ENCODE measurements at regions not wholly inside any gene's neighbourhood (a gene's known extent, or its start where the extent isn't known, plus 50 kb on each side); places are given as distances from the start of the nearest gene placed in this dataset.
"Not testable (repeated sequence)": the region's sequence is repeated elsewhere in the genome, so short reads cannot be mapped to it uniquely, and the experiment has no call there.

DNA sequence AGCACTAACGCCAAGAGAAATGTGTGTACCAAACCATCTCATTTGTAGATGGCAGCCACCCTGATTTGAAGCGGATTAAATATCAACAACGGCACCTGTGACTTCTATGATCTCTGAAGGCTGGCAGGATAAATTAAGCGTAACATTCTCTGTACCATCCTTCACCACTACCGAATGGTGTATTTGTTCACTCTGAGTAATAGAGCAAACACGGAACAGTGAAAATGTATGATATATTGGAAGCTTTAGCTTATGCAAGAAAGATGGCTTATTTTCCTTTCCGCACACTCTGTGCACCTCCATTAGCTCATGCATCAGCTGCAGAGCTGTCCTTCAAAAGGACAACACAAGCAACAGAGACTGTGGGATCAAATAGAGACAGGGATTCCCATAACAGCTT lies 431.1 kb downstream of the PRELID2 start:
- H3K79me2 ChIP-seq (ENCODE audit: low read length), result no peaks in the 10 kb centered on the region
- H3K4me2 ChIP-seq (ENCODE audit: low read length), result no peak overlapping the region
- H3K36me3 ChIP-seq (replicated peaks; ENCODE audit: low read depth, low read length), result no peaks in the 10 kb centered on the region
- no peak overlapping the region for H3K27ac ChIP-seq (ENCODE audit: low read length)
- H2AFZ ChIP-seq (ENCODE audit: low read depth, low read length), result no peak overlapping the region
- H3K9me3 ChIP-seq (ENCODE audit: insufficient read depth, low read length), result no peaks in the 10 kb centered on the region
- TF ChIP-seq, protein P1, sequence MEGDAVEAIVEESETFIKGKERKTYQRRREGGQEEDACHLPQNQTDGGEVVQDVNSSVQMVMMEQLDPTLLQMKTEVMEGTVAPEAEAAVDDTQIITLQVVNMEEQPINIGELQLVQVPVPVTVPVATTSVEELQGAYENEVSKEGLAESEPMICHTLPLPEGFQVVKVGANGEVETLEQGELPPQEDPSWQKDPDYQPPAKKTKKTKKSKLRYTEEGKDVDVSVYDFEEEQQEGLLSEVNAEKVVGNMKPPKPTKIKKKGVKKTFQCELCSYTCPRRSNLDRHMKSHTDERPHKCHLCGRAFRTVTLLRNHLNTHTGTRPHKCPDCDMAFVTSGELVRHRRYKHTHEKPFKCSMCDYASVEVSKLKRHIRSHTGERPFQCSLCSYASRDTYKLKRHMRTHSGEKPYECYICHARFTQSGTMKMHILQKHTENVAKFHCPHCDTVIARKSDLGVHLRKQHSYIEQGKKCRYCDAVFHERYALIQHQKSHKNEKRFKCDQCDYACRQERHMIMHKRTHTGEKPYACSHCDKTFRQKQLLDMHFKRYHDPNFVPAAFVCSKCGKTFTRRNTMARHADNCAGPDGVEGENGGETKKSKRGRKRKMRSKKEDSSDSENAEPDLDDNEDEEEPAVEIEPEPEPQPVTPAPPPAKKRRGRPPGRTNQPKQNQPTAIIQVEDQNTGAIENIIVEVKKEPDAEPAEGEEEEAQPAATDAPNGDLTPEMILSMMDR (IDR thresholded peaks at IDR 0.05; ENCODE audit: low read depth, low read length), result no peak
- no peak for TF ChIP-seq EZH2phosphoT487 (IDR thresholded peaks at IDR 0.05; ENCODE audit: low read depth)
- H3K4me1 ChIP-seq (ENCODE audit: low read length), result no peaks in the 10 kb centered on the region
- no peak overlapping the region for H3K4me3 ChIP-seq (ENCODE audit: low read length)
- no peaks in the 10 kb centered on the region for H3K27me3 ChIP-seq (ENCODE audit: low read depth, low read length)
- no peak overlapping the region for H3K9ac ChIP-seq (ENCODE audit: low read length)
- no peaks in the 10 kb centered on the region for H4K20me1 ChIP-seq (ENCODE audit: insufficient read depth, low read length)

DNA sequence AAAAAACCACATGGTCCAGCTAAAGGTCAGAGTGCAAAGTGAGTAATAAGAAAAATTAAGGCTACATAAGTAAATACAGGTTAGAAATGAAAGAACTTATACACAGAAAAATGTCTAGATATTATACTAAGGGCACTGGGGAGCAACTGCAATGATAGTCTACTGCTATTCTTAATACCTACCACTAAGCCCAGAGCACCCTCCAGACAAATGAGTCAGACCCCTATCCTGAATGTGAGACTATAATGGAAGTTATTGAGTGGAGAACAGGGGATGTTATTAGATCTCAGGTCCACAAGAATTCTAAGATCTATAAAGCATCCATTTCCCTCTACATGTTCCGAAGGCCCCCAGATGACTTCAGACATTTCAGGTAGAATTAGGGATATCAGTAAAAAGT lies 438.3 kb downstream of the PRELID2 start:
- Histone ChIP-seq H3K4me2 (ENCODE audit: low read length) (no peak overlapping the region), H3K4me1 (ENCODE audit: low read length) (no peaks in the 10 kb centered on the region), H4K20me1 (ENCODE audit: insufficient read depth, low read length) (no peaks in the 10 kb centered on the region), H3K9me3 (ENCODE audit: insufficient read depth, low read length) (no peaks in the 10 kb centered on the region), H3K4me3 (ENCODE audit: low read length) (no peak overlapping the region), H2AFZ (ENCODE audit: low read depth, low read length) (no peak overlapping the region), H3K27me3 (ENCODE audit: low read depth, low read length) (no peaks in the 10 kb centered on the region), H3K27ac (ENCODE audit: low read length) (no peak overlapping the region), H3K9ac (ENCODE audit: low read length) (no peak overlapping the region), H3K79me2 (ENCODE audit: low read length) (no peaks in the 10 kb centered on the region), H3K36me3 (replicated peaks; ENCODE audit: low read depth, low read length) (no peaks in the 10 kb centered on the region)
- TF ChIP-seq, protein P1 (IDR thresholded peaks at IDR 0.05; ENCODE audit: low read depth, low read length), result no peak
- TF ChIP-seq EZH2phosphoT487 (IDR thresholded peaks at IDR 0.05; ENCODE audit: low read depth), result no peak

DNA sequence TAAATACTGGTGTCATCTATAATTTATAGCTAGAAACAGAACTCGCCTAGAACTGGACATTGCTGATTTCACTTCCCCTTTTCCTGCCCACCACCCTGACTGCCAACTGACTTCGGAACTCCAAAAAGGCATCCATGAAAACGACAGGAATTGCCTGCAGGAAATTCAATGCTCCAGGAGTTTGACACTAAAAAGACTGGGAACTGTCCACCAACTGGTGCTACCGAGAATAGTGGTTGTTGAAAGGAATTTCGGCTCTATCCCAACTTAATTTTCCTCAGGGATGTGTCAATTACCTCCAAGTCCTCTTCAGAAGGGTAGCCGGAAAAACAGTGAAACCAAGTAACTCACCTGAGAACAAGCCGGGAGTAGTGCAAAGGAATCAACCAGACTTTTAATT lies 440.0 kb downstream of the PRELID2 start:
- H3K4me1 ChIP-seq (ENCODE audit: low read length); H3K27me3 ChIP-seq (ENCODE audit: low read depth, low read length); H3K9ac ChIP-seq (ENCODE audit: low read length); H3K4me3 ChIP-seq (ENCODE audit: low read length); H4K20me1 ChIP-seq (ENCODE audit: insufficient read depth, low read length); H3K9me3 ChIP-seq (ENCODE audit: insufficient read depth, low read length); H3K79me2 ChIP-seq (ENCODE audit: low read length); H3K27ac ChIP-seq (ENCODE audit: low read length); H3K36me3 ChIP-seq (replicated peaks; ENCODE audit: low read depth, low read length); H3K4me2 ChIP-seq (ENCODE audit: low read length); H2AFZ ChIP-seq (ENCODE audit: low read depth, low read length): not testable (repeated sequence)

DNA sequence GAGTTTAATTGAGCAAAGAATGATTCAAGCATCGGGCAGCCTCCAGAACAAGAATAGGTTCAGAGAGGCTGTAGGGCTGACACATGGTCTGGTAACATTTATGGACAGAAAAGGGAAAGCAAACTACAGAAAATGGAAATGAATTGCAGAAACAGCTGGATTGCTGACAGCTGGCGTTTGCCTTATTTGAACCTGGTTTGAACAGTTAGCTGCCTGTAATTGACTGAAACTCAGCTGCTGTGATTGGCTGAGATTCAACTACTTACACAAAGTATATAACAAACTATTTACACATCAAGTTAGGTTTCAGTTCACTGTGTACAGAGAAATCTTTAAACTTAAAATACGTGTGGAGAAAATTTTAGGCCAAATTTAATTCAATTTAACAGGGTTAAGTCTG lies 441.7 kb downstream of the PRELID2 start:
- Histone ChIP-seq H3K79me2 (ENCODE audit: low read length) (no peaks in the 10 kb centered on the region), H3K27me3 (ENCODE audit: low read depth, low read length) (no peaks in the 10 kb centered on the region), H3K9ac (ENCODE audit: low read length) (no peak overlapping the region), H3K9me3 (ENCODE audit: insufficient read depth, low read length) (no peaks in the 10 kb centered on the region), H3K27ac (ENCODE audit: low read length) (no peak overlapping the region), H4K20me1 (ENCODE audit: insufficient read depth, low read length) (no peaks in the 10 kb centered on the region), H3K4me2 (ENCODE audit: low read length) (no peak overlapping the region), H3K36me3 (replicated peaks; ENCODE audit: low read depth, low read length) (no peaks in the 10 kb centered on the region), H3K4me3 (ENCODE audit: low read length) (no peak overlapping the region), H2AFZ (ENCODE audit: low read depth, low read length) (no peak overlapping the region), H3K4me1 (ENCODE audit: low read length) (no peaks in the 10 kb centered on the region)
- TF ChIP-seq EZH2phosphoT487 (IDR thresholded peaks at IDR 0.05; ENCODE audit: low read depth), result no peak
- TF ChIP-seq, protein P1 (IDR thresholded peaks at IDR 0.05; ENCODE audit: low read depth, low read length), result no peak

DNA sequence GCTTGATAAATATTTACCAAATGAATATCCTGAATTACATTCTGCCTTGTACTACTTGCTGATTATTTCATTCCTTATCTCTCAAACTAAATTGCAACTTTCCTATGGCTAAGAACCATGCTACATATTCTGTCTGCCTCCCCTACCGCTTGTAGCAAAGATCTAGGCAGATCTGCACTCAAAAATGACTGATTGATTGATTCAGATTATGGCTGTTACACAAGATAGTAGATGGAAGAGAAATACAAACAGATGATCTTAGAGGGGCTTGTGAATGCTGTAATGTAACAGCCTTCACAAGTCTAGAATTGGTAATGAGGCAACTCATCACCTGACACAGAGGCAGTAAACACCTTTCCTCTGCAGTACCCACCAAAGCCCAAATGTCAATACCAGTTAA lies 446.1 kb downstream of the PRELID2 start:
- Histone ChIP-seq H4K20me1 (ENCODE audit: insufficient read depth, low read length) (no peaks in the 10 kb centered on the region), H3K4me1 (ENCODE audit: low read length) (no peaks in the 10 kb centered on the region), H3K4me2 (ENCODE audit: low read length) (no peak overlapping the region), H3K27me3 (ENCODE audit: low read depth, low read length) (no peaks in the 10 kb centered on the region), H3K9ac (ENCODE audit: low read length) (no peak overlapping the region), H3K36me3 (replicated peaks; ENCODE audit: low read depth, low read length) (no peaks in the 10 kb centered on the region), H3K27ac (ENCODE audit: low read length) (no peak overlapping the region), H2AFZ (ENCODE audit: low read depth, low read length) (no peak overlapping the region), H3K4me3 (ENCODE audit: low read length) (no peak overlapping the region), H3K9me3 (ENCODE audit: insufficient read depth, low read length) (no peaks in the 10 kb centered on the region), H3K79me2 (ENCODE audit: low read length) (no peaks in the 10 kb centered on the region)
- TF ChIP-seq, protein P1 (IDR thresholded peaks at IDR 0.05; ENCODE audit: low read depth, low read length), result no peak
- TF ChIP-seq EZH2phosphoT487 (IDR thresholded peaks at IDR 0.05; ENCODE audit: low read depth), result no peak
